Activated naive CD8-positive, alpha-beta T cell treated with anti-CD3 and anti-CD28 coated beads, Interleukin-2, amount 10 ng/mL, durations not matched to agents 7 days and 5 days (primary cell): ENCODE measurements at regions not wholly inside any gene's neighbourhood (a gene's known extent, or its start where the extent isn't known, plus 50 kb on each side); places are given as distances from the start of the nearest gene placed in this dataset.

ENCODE experiments used
- ATAC-seq: fragments of 150-1000 bp; cut with Tn5 transposase; one replicate; pipeline ENCODE4 v1.10.0; 2021; ENCODE audit warnings: low read depth, moderate library complexity
- POLR2A ChIA-PET: fragments of 350-600 bp; sonication (Branson Sonifier 250); formaldehyde crosslinking; loops from one replicate; lab custom pipeline; 2021; ENCODE audit warnings: antibody characterized with exemption; lab: Charles Lee
- DNase-seq: peaks from one replicate; pipeline ENCODE4 v3.0.0; 2021
- H3K27ac Mint-ChIP-seq: one replicate; pipeline ENCODE4 v1.8.0; 2022; ENCODE audit warnings: mild to moderate bottlenecking, mixed read lengths
- H3K27me3 Mint-ChIP-seq: one replicate; pipeline ENCODE4 v1.8.0; 2022; ENCODE audit warnings: mild to moderate bottlenecking, moderate library complexity, mixed read lengths
- H3K36me3 Mint-ChIP-seq: one replicate; pipeline ENCODE4 v1.8.0; 2021; ENCODE audit warnings: mild to moderate bottlenecking, mixed read lengths
- H3K4me1 Mint-ChIP-seq: one replicate; pipeline ENCODE4 v1.8.0; 2021; ENCODE audit warnings: mixed read lengths
- H3K4me3 Mint-ChIP-seq: one replicate; pipeline ENCODE4 v1.8.0; 2022; ENCODE audit warnings: mild to moderate bottlenecking, moderate library complexity, mixed read lengths
- H3K9me3 Mint-ChIP-seq: one replicate; pipeline ENCODE4 v1.8.0; 2021; ENCODE audit warnings: mixed read lengths

GRCh38 chr10:131022369-131022768 is 289.2 kb downstream of the TCERG1L start:
- Mint-ChIP-seq H3K9me3 (no peaks in the 10 kb centered on the region), H3K4me1 (no peaks in the 10 kb centered on the region), H3K36me3 (no peaks in the 10 kb centered on the region), H3K4me3 (no peak overlapping the region), H3K27me3 (no peaks in the 10 kb centered on the region), H3K27ac (no peak overlapping the region)
- POLR2A ChIA-PET: no interaction called here
- DNase-seq (no peak), ATAC-seq (no peak)

- H3K36me3 Mint-ChIP-seq: no peaks in the 10 kb centered on the region
- no peaks in the 10 kb centered on the region for H3K4me1 Mint-ChIP-seq
- H3K9me3 Mint-ChIP-seq: no peaks in the 10 kb centered on the region
- H3K27ac Mint-ChIP-seq: no peak overlapping the region
- DNase-seq (no peak), ATAC-seq (no peak)
- H3K27me3 Mint-ChIP-seq: no peaks in the 10 kb centered on the region
- H3K4me3 Mint-ChIP-seq: no peak overlapping the region
- POLR2A ChIA-PET: no interaction called here
These were observed 288.5 kb downstream of the TCERG1L start for GRCh38 chr10:131022981-131023380.

GRCh38 chr10:131024259-131025131 is 287.0 kb downstream of the TCERG1L start:
- no peak for DNase-seq
- ATAC-seq: no peak
- no peak overlapping the region for H3K4me3 Mint-ChIP-seq
- no peak overlapping the region for H3K27ac Mint-ChIP-seq
- no peaks in the 10 kb centered on the region for H3K9me3 Mint-ChIP-seq
- no peaks in the 10 kb centered on the region for H3K4me1 Mint-ChIP-seq
- H3K36me3 Mint-ChIP-seq: no peaks in the 10 kb centered on the region
- H3K27me3 Mint-ChIP-seq: no peaks in the 10 kb centered on the region
- POLR2A ChIA-PET: no interaction called here

- no peak overlapping the region for H3K27ac Mint-ChIP-seq
- POLR2A ChIA-PET: no interaction called here
- no peaks in the 10 kb centered on the region for H3K9me3 Mint-ChIP-seq
- H3K27me3 Mint-ChIP-seq: no peaks in the 10 kb centered on the region
- H3K4me1 Mint-ChIP-seq: no peaks in the 10 kb centered on the region
- H3K4me3 Mint-ChIP-seq: no peak overlapping the region
- H3K36me3 Mint-ChIP-seq: no peaks in the 10 kb centered on the region
- DNase-seq: no peak
- no peak for ATAC-seq
These were observed 286.2 kb downstream of the TCERG1L start for GRCh38 chr10:131025333-131025732.

GRCh38 chr10:131027256-131027655 is 284.3 kb downstream of the TCERG1L start:
- H3K4me1 Mint-ChIP-seq: no peaks in the 10 kb centered on the region
- H3K27me3 Mint-ChIP-seq: no peaks in the 10 kb centered on the region
- H3K9me3 Mint-ChIP-seq: no peaks in the 10 kb centered on the region
- no peak overlapping the region for H3K4me3 Mint-ChIP-seq
- H3K27ac Mint-ChIP-seq: no peak overlapping the region
- ATAC-seq (no peak), DNase-seq (no peak)
- no peaks in the 10 kb centered on the region for H3K36me3 Mint-ChIP-seq
- POLR2A ChIA-PET: no interaction called here

GRCh38 chr10:131031346-131031745 is 280.2 kb downstream of the TCERG1L start:
- H3K4me3 Mint-ChIP-seq: no peak overlapping the region
- H3K27me3 Mint-ChIP-seq: no peaks in the 10 kb centered on the region
- no peaks in the 10 kb centered on the region for H3K4me1 Mint-ChIP-seq
- H3K9me3 Mint-ChIP-seq: no peaks in the 10 kb centered on the region
- ATAC-seq: no peak
- no peaks in the 10 kb centered on the region for H3K36me3 Mint-ChIP-seq
- no peak for DNase-seq
- POLR2A ChIA-PET: no interaction called here
- no peak overlapping the region for H3K27ac Mint-ChIP-seq

GRCh38 chr10:131032329-131033165 is 279.0 kb downstream of the TCERG1L start:
- H3K4me3 Mint-ChIP-seq: no peak overlapping the region
- DNase-seq (no peak), ATAC-seq (no peak)
- POLR2A ChIA-PET: no interaction called here
- no peaks in the 10 kb centered on the region for H3K4me1 Mint-ChIP-seq
- no peak overlapping the region for H3K27ac Mint-ChIP-seq
- H3K36me3 Mint-ChIP-seq: no peaks in the 10 kb centered on the region
- H3K27me3 Mint-ChIP-seq: no peaks in the 10 kb centered on the region
- no peaks in the 10 kb centered on the region for H3K9me3 Mint-ChIP-seq

- Mint-ChIP-seq H3K27me3 (no peaks in the 10 kb centered on the region), H3K4me1 (no peaks in the 10 kb centered on the region), H3K4me3 (no peak overlapping the region), H3K9me3 (no peaks in the 10 kb centered on the region), H3K27ac (no peak overlapping the region), H3K36me3 (no peaks in the 10 kb centered on the region)
- DNase-seq: no peak
- POLR2A ChIA-PET: no interaction called here
- no peak for ATAC-seq
These were observed 278.1 kb downstream of the TCERG1L start for GRCh38 chr10:131033166-131034085.

DNA sequence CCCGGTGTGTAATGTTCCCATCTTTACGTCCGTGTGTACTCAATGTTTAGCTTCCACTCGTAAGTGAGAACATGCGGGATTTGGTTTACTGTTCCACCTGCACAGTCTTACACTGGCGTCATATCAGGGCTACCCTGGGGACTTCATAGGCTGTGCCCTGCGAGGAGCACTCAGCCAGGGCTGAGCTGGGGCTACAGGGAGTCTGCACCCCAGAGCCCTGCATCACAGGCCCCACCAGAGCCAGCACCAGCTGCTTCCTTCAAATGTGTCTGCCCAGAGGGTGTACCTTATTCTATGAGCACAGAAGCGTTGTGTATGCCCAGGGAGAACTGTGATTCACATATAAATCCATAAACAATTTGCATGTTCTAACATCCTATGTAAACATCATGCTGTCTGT is 277.1 kb downstream of the TCERG1L start:
- Mint-ChIP-seq H3K36me3 (no peaks in the 10 kb centered on the region), H3K4me1 (no peaks in the 10 kb centered on the region), H3K9me3 (no peaks in the 10 kb centered on the region), H3K4me3 (no peak overlapping the region), H3K27ac (no peak overlapping the region), H3K27me3 (no peaks in the 10 kb centered on the region)
- no peak for ATAC-seq
- no peak for DNase-seq
- POLR2A ChIA-PET: no interaction called here

DNA sequence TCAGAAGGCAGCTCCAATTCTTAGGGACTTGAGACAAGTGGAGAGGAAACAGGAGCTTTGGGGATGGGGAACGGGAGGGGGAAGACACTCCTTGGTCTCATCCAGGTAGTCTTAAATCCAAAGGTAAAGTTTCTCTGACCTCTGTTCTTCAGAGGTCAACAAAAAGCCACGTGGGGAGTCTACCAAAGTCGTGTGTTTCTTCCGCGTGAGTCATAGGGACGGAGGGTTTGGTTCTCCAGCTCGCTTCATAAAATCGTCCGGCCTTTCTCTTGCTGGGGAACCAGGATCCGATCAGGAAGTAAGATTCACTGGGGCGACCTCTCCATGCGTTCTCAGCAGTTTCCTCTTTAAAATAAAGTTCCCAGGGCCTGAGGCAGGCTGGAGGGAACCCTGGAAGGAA is 275.7 kb downstream of the TCERG1L start:
- Mint-ChIP-seq H3K36me3 (no peaks in the 10 kb centered on the region), H3K27me3 (no peaks in the 10 kb centered on the region), H3K4me1 (no peaks in the 10 kb centered on the region), H3K4me3 (no peak overlapping the region), H3K9me3 (no peaks in the 10 kb centered on the region), H3K27ac (no peak overlapping the region)
- POLR2A ChIA-PET: no interaction called here
- ATAC-seq: no peak
- no peak for DNase-seq

DNA sequence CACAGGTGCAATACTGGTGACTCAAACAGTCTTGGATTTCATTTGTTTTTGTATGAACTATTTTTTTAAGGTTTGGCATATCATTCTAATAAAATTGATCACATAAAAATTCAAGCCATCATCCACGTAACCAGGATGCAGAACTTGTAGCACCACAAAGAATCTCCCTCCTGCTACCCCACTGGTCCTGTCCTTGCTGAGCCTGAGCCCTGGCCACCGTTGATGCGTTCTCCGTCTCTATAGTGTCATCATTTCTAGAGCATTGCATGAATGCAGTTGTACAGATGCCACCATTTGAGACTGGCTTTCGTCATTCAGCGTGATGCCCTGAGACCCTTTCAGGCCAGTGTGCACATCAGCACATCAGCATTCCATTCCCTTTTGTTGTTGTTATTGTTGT is 273.5 kb downstream of the TCERG1L start:
- H3K9me3 Mint-ChIP-seq: no peaks in the 10 kb centered on the region
- no peaks in the 10 kb centered on the region for H3K27me3 Mint-ChIP-seq
- H3K36me3 Mint-ChIP-seq: no peaks in the 10 kb centered on the region
- DNase-seq (no peak), ATAC-seq (no peak)
- H3K4me3 Mint-ChIP-seq: no peak overlapping the region
- POLR2A ChIA-PET: no interaction called here
- H3K27ac Mint-ChIP-seq: no peak overlapping the region
- no peaks in the 10 kb centered on the region for H3K4me1 Mint-ChIP-seq

DNA sequence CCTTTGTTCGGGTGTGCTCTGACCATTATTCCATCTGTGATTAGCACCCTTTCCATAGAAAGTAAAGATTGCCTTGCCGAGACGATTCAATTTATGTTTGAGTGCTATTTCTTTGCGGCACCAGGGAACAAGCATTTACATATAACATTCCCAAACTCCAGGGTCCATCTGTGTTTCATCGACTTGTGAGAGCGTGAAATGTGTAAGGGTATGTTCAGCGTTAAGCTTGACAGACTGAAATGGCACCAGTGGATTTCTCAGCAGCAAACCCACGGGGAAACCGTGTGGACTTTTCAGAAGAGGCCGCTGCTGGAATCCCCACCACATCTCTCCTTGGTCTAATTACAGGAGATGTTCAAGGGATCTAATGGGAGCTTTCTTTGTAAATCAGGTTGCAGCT is 270.5 kb downstream of the TCERG1L start:
- POLR2A ChIA-PET: no interaction called here
- Mint-ChIP-seq H3K27ac (no peak overlapping the region), H3K4me3 (no peak overlapping the region), H3K9me3 (no peaks in the 10 kb centered on the region), H3K36me3 (no peaks in the 10 kb centered on the region), H3K4me1 (no peaks in the 10 kb centered on the region), H3K27me3 (no peaks in the 10 kb centered on the region)
- no peak for DNase-seq
- ATAC-seq: no peak

- no peaks in the 10 kb centered on the region for H3K36me3 Mint-ChIP-seq
- POLR2A ChIA-PET: no interaction called here
- H3K27me3 Mint-ChIP-seq: peaks cover 1% of the 10 kb centered on the region
- DNase-seq: no peak
- no peak overlapping the region for H3K4me3 Mint-ChIP-seq
- no peak for ATAC-seq
- no peaks in the 10 kb centered on the region for H3K9me3 Mint-ChIP-seq
- H3K27ac Mint-ChIP-seq: no peak overlapping the region
- H3K4me1 Mint-ChIP-seq: no peaks in the 10 kb centered on the region
These were observed 270.1 kb downstream of the TCERG1L start for GRCh38 chr10:131041441-131041840.
